Esophagus squamous epithelium (tissue), 5 donors: ENCODE measurements at regions not wholly inside any gene's neighbourhood (a gene's known extent, or its start where the extent isn't known, plus 50 kb on each side); places are given as distances from the start of the nearest gene placed in this dataset.

ENCODE experiments used
- DNase-seq: peaks from one replicate; lab custom pipeline; 2025; lab: John Stamatoyannopoulos, UW
- H3K27ac ChIP-seq, 4 donors: fragments of 200-600 bp; sonication (generic); one replicate each; pipeline ENCODE4 v1.5.1; 2016 to 2019; ENCODE audit warnings: mild to moderate bottlenecking in 1 of 4
- H3K27me3 ChIP-seq, 4 donors: fragments of 200-600 bp; sonication (generic); 1 replicate in 3 of 4; 2 replicates in 1 of 4; pipeline versions ENCODE4 v1.5.1 to v1.6.0; 2017 to 2021; ENCODE audit warnings: antibody characterized with exemption in 1 of 4
- H3K36me3 ChIP-seq, 3 donors: fragments of 200-600 bp; sonication (generic); one replicate each; pipeline ENCODE4 v1.5.1; 2016 to 2019
- H3K4me1 ChIP-seq, 3 donors: fragments of 200-600 bp; sonication (generic); one replicate each; pipeline ENCODE4 v1.5.1; 2017 to 2019
- H3K4me3 ChIP-seq, 4 donors: fragments of 200-600 bp; sonication (generic); 1 replicate in 3 of 4; 2 replicates in 1 of 4; pipeline ENCODE4 v1.5.1; 2016 to 2019; ENCODE audit warnings: mild to moderate bottlenecking in 2 of 4, moderate library complexity in 1 of 4
- H3K9me3 ChIP-seq, 3 donors: fragments of 200-600 bp; sonication (generic); one replicate each; pipeline ENCODE4 v1.5.1; 2016 to 2019
- CTCF ChIP-seq, 6 experiments: fragments of 450-650 bp in 4 of 6; fragments of 200-600 bp in 2 of 6; sonication (generic) in 2 of 6; IDR thresholded peaks; one replicate each; pipeline ENCODE4 v1.5.1; 2016 to 2019; ENCODE audit warnings: antibody characterized with exemption in 6 of 6, mild to moderate bottlenecking in 4 of 6, moderate library complexity in 4 of 6
- POLR2A ChIP-seq, 4 donors: fragments of 450-650 bp; IDR thresholded peaks; one replicate each; pipeline ENCODE4 v1.6.1; 2017; ENCODE audit warnings: antibody characterized with exemption in 4 of 4, mild to moderate bottlenecking in 4 of 4, moderate library complexity in 3 of 4
- WGBS, 2 donors: methylation state at CpG; one replicate each; pipeline ENCODE4 v1.1.5; 2018; 5-methylcytosine and 5-hydroxymethylcytosine counted together
- intact Hi-C: fragments of 100-400 bp; cut with DNase I; formaldehyde crosslinking; loops from one replicate; pipeline ENCODE4 v1.15.0; 2022
- donor health status: DM: yes; HTN: yes; CAD: no.

GRCh38 chr18:4869155-4869554, 327.9 kb downstream of the AKAIN1 start:
- intact Hi-C loops: no loop called here
- 58 to 72% methylated on average over 3 of the region's 3 CpGs for WGBS, 2 donors
- H3K4me1 ChIP-seq: no peaks in the 10 kb centered on the region
- no peak for DNase-seq
- no peaks in the 10 kb centered on the region for H3K36me3 ChIP-seq
- H3K9me3 ChIP-seq: peaks cover 0 to 31% (median 10%) of the 10 kb centered on the region in 3 donors
- no peak overlapping the region for H3K4me3 ChIP-seq
- no peaks in the 10 kb centered on the region for H3K27me3 ChIP-seq
- no peak overlapping the region for H3K27ac ChIP-seq
- TF ChIP-seq POLR2A (IDR thresholded peaks at IDR 0.05) (no peak), CTCF (IDR thresholded peaks at IDR 0.05) (no peak)

- H3K36me3 ChIP-seq: no peaks in the 10 kb centered on the region
- H3K4me3 ChIP-seq: no peak overlapping the region
- no peaks in the 10 kb centered on the region for H3K27me3 ChIP-seq
- H3K9me3 ChIP-seq: no peaks in the 10 kb centered on the region
- WGBS, 2 donors: 60 to 74% methylated on average over 3 of the region's 3 CpGs
- TF ChIP-seq POLR2A (IDR thresholded peaks at IDR 0.05) (no peak), CTCF (IDR thresholded peaks at IDR 0.05) (no peak)
- intact Hi-C loops: no loop called here
- no peaks in the 10 kb centered on the region for H3K4me1 ChIP-seq
- no peak for DNase-seq
- no peak overlapping the region for H3K27ac ChIP-seq
These were observed 338.5 kb downstream of the AKAIN1 start for GRCh38 chr18:4858379-4859127.

- Histone ChIP-seq H3K27ac (no peak overlapping the region), H3K36me3 (no peaks in the 10 kb centered on the region), H3K27me3 (no peaks in the 10 kb centered on the region), H3K4me1 (no peaks in the 10 kb centered on the region), H3K4me3 (no peak overlapping the region), H3K9me3 (no peaks in the 10 kb centered on the region)
- DNase-seq: no peak
- WGBS, 2 donors: 40 to 85% methylated on average over 1 of the region's 1 CpG
- TF ChIP-seq CTCF (IDR thresholded peaks at IDR 0.05) (no peak), POLR2A (IDR thresholded peaks at IDR 0.05) (no peak)
- intact Hi-C loops: no loop called here
These were observed 342.4 kb downstream of the AKAIN1 start for GRCh38 chr18:4854671-4855070.

GRCh38 chr18:4851301-4851976, 345.6 kb downstream of the AKAIN1 start:
- Histone ChIP-seq H3K4me3 (no peak overlapping the region), H3K27me3 (no peaks in the 10 kb centered on the region), H3K36me3 (no peaks in the 10 kb centered on the region), H3K9me3 (no peaks in the 10 kb centered on the region), H3K4me1 (no peaks in the 10 kb centered on the region), H3K27ac (no peak overlapping the region)
- DNase-seq: no peak
- TF ChIP-seq CTCF (IDR thresholded peaks at IDR 0.05): no peak
- TF ChIP-seq POLR2A (IDR thresholded peaks at IDR 0.05): no peak
- 95 to 100% methylated on average over 1 of the region's 1 CpG for WGBS, 2 donors
- intact Hi-C loops: no loop called here

- H3K27ac ChIP-seq: no peak overlapping the region
- no peaks in the 10 kb centered on the region for H3K9me3 ChIP-seq
- DNase-seq: no peak
- H3K27me3 ChIP-seq: no peaks in the 10 kb centered on the region
- intact Hi-C loops: no loop called here
- no peak for TF ChIP-seq POLR2A (IDR thresholded peaks at IDR 0.05)
- TF ChIP-seq CTCF (IDR thresholded peaks at IDR 0.05): no peak
- no peaks in the 10 kb centered on the region for H3K36me3 ChIP-seq
- 78 to 84% methylated on average over 1 of the region's 1 CpG for WGBS, 2 donors
- H3K4me3 ChIP-seq: no peak overlapping the region
- no peaks in the 10 kb centered on the region for H3K4me1 ChIP-seq
These were observed 350.0 kb downstream of the AKAIN1 start for GRCh38 chr18:4847056-4847455.
